ENCODE measurements at regions not wholly inside any gene's neighbourhood (a gene's known extent, or its start where the extent isn't known, plus 50 kb on each side); places are given as distances from the start of the nearest gene placed in this dataset.

GRCh38 chr4:125101719-125102118 is 213.0 kb upstream of the FAT4 start:
- Histone ChIP-seq H3K4me3 (replicated peaks in 1 of 3; ENCODE audit: low read depth in 2 of 3, low read length in 3 of 3) (no peak overlapping the region), H3K27me3 (ENCODE audit: control insufficient read depth in 2 of 2, insufficient read depth in 2 of 2, low read length in 2 of 2) (no peaks in the 10 kb centered on the region), H3K9me3 (replicated peaks in 1 of 2; ENCODE audit: control insufficient read depth in 1 of 2, insufficient read depth in 1 of 2, low read length in 2 of 2) (no peaks in the 10 kb centered on the region), H3K9ac (ENCODE audit: insufficient read depth, low read length, poor library complexity, severe bottlenecking) (no peak overlapping the region), H3K4me1 (ENCODE audit: control insufficient read depth in 1 of 2, insufficient read depth in 2 of 2, low read length in 2 of 2) (no peaks in the 10 kb centered on the region), H3K4me2 (replicated peaks; ENCODE audit: extremely low read depth, low read length, poor library complexity, severe bottlenecking) (no peak overlapping the region), H3K27ac (ENCODE audit: low read depth in 1 of 2, low read length in 2 of 2) (no peak overlapping the region), H4K20me1 (ENCODE audit: insufficient read depth, low read length) (no peaks in the 10 kb centered on the region), H3K36me3 (replicated peaks in 1 of 2; ENCODE audit: control insufficient read depth in 1 of 2, insufficient read depth in 2 of 2, low read length in 2 of 2) (no peaks in the 10 kb centered on the region), H3K79me2 (ENCODE audit: insufficient read depth, low read length) (no peaks in the 10 kb centered on the region), H2AFZ (ENCODE audit: insufficient read depth, low read depth, low read length, poor library complexity, severe bottlenecking) (no peak overlapping the region)
- no peaks in the 10 kb centered on the region for H3K36me3 Mint-ChIP-seq
- WGBS (ENCODE audit: insufficient coverage) = 100% methylated on average over 1 of the region's 3 CpGs
- H3K9me3 Mint-ChIP-seq = peaks cover 0 to under 1% (median 0%) of the 10 kb centered on the region in 7 donors
- no peak for TF ChIP-seq CTCF (IDR thresholded peaks at IDR 0.05)
- no peaks in the 10 kb centered on the region for H3K4me1 Mint-ChIP-seq
- H3K27ac Mint-ChIP-seq = no peak overlapping the region
- no peaks in the 10 kb centered on the region for H3K27me3 Mint-ChIP-seq (ENCODE audit: low read depth in 3 of 3)
- no peak for DNase-seq
- intact Hi-C loops (cut with micrococcal nuclease) = no loop called here
- no peak overlapping the region for H3K4me3 Mint-ChIP-seq

- 80% methylated on average over 1 of the region's 2 CpGs for WGBS (ENCODE audit: insufficient coverage)
- Histone ChIP-seq H3K9ac (ENCODE audit: insufficient read depth, low read length, poor library complexity, severe bottlenecking) (no peak overlapping the region), H3K4me1 (ENCODE audit: control insufficient read depth in 1 of 2, insufficient read depth in 2 of 2, low read length in 2 of 2) (no peaks in the 10 kb centered on the region), H3K27ac (ENCODE audit: low read depth in 1 of 2, low read length in 2 of 2) (no peak overlapping the region), H3K9me3 (replicated peaks in 1 of 2; ENCODE audit: control insufficient read depth in 1 of 2, insufficient read depth in 1 of 2, low read length in 2 of 2) (no peaks in the 10 kb centered on the region), H3K79me2 (ENCODE audit: insufficient read depth, low read length) (no peaks in the 10 kb centered on the region), H2AFZ (ENCODE audit: insufficient read depth, low read depth, low read length, poor library complexity, severe bottlenecking) (no peak overlapping the region), H3K4me2 (replicated peaks; ENCODE audit: extremely low read depth, low read length, poor library complexity, severe bottlenecking) (no peak overlapping the region), H3K27me3 (ENCODE audit: control insufficient read depth in 2 of 2, insufficient read depth in 2 of 2, low read length in 2 of 2) (no peaks in the 10 kb centered on the region), H3K36me3 (replicated peaks in 1 of 2; ENCODE audit: control insufficient read depth in 1 of 2, insufficient read depth in 2 of 2, low read length in 2 of 2) (no peaks in the 10 kb centered on the region), H4K20me1 (ENCODE audit: insufficient read depth, low read length) (no peaks in the 10 kb centered on the region), H3K4me3 (replicated peaks in 1 of 3; ENCODE audit: low read depth in 2 of 3, low read length in 3 of 3) (no peak overlapping the region)
- intact Hi-C loops (cut with micrococcal nuclease) = no loop called here
- H3K36me3 Mint-ChIP-seq = no peaks in the 10 kb centered on the region
- H3K27ac Mint-ChIP-seq = no peak overlapping the region
- no peak for TF ChIP-seq CTCF (IDR thresholded peaks at IDR 0.05)
- H3K27me3 Mint-ChIP-seq (ENCODE audit: low read depth in 3 of 3) = no peaks in the 10 kb centered on the region
- DNase-seq = no peak
- H3K9me3 Mint-ChIP-seq = peaks cover 0 to 3% (median 0%) of the 10 kb centered on the region in 7 donors
- H3K4me1 Mint-ChIP-seq = no peaks in the 10 kb centered on the region
- H3K4me3 Mint-ChIP-seq = no peak overlapping the region
Measured at GRCh38 chr4:125097729-125098128, 217.0 kb upstream of the FAT4 start.
